BLaER1 treated with 17β-estradiol and CSF1 and Interleukin-3, amounts not matched to agents 10 nM and 100 nM (cell line): ENCODE measurements at regions not wholly inside any gene's neighbourhood (a gene's known extent, or its start where the extent isn't known, plus 50 kb on each side); places are given as distances from the start of the nearest gene placed in this dataset.

Experiments
- H3K27ac ChIP-seq, 11 experiments: shearing (Covaris generic); formaldehyde crosslinking; 2 replicates each; pipeline ENCODE4 v1.8.1; 2022
- H3K27me3 ChIP-seq, 11 experiments: shearing (Covaris generic); formaldehyde crosslinking; 2 replicates each; pipeline ENCODE4 v1.8.1; 2022
- H3K36me3 ChIP-seq, 11 experiments: shearing (Covaris generic); formaldehyde crosslinking; 2 replicates each; pipeline ENCODE4 v1.8.1; 2022
- H3K4me1 ChIP-seq, 10 experiments: shearing (Covaris generic); formaldehyde crosslinking; 2 replicates each; pipeline ENCODE4 v1.8.1; 2022
- H3K4me2 ChIP-seq, 11 experiments: shearing (Covaris generic); formaldehyde crosslinking; 2 replicates each; pipeline ENCODE4 v1.8.1; 2022
- H3K4me3 ChIP-seq, 10 experiments: shearing (Covaris generic); formaldehyde crosslinking; 2 replicates each; pipeline ENCODE4 v1.8.1; 2022
- H3K9ac ChIP-seq, 11 experiments: shearing (Covaris generic); formaldehyde crosslinking; 2 replicates each; pipeline ENCODE4 v1.8.1; 2022
- H3K9me3 ChIP-seq, 11 experiments: shearing (Covaris generic); formaldehyde crosslinking; replicated peaks in 1 of 11; 2 replicates each; pipeline ENCODE4 v1.8.1; 2022
- H4K20me1 ChIP-seq, 11 experiments: shearing (Covaris generic); formaldehyde crosslinking; 2 replicates each; pipeline ENCODE4 v1.8.1; 2022
- Cebpa-rat ChIP-seq, 11 experiments: shearing (Covaris generic); IDR thresholded peaks; 2 replicates each; pipeline ENCODE4 v1.8.1; 2022

GRCh38 chr13:50379584-50379983 lies 364.3 kb downstream of the KCNRG start:
- Histone ChIP-seq H3K4me3 (no peak overlapping the region), H4K20me1 (no peaks in the 10 kb centered on the region), H3K27ac (no peak overlapping the region), H3K4me1 (no peaks in the 10 kb centered on the region), H3K9ac (no peak overlapping the region), H3K4me2 (no peak overlapping the region), H3K36me3 (peaks cover 0 to 7% (median 0%) of the 10 kb centered on the region in 11 experiments; a peak in 4 of 22 replicates), H3K9me3 (peaks cover 40 to 50% (median 43%) of the 10 kb centered on the region in 11 experiments), H3K27me3 (no peaks in the 10 kb centered on the region)
- TF ChIP-seq Cebpa-rat (IDR thresholded peaks at IDR 0.05), result no peak

- no peak overlapping the region for H3K27ac ChIP-seq
- H3K4me1 ChIP-seq, result no peaks in the 10 kb centered on the region
- H3K36me3 ChIP-seq, result peaks cover 0 to 7% (median 0%) of the 10 kb centered on the region in 11 experiments; a peak in 4 of 22 replicates
- no peaks in the 10 kb centered on the region for H4K20me1 ChIP-seq
- peaks cover 40 to 50% (median 43%) of the 10 kb centered on the region in 11 experiments for H3K9me3 ChIP-seq
- H3K9ac ChIP-seq, result no peak overlapping the region
- H3K4me2 ChIP-seq, result no peak overlapping the region
- no peaks in the 10 kb centered on the region for H3K27me3 ChIP-seq
- no peak for TF ChIP-seq Cebpa-rat (IDR thresholded peaks at IDR 0.05)
- no peak overlapping the region for H3K4me3 ChIP-seq
These were observed 365.7 kb downstream of the KCNRG start for GRCh38 chr13:50380905-50381304.

GRCh38 chr13:50382511-50382910 lies 367.3 kb downstream of the KCNRG start:
- no peak overlapping the region for H3K4me2 ChIP-seq
- H3K9ac ChIP-seq, result no peak overlapping the region
- H3K27me3 ChIP-seq, result no peaks in the 10 kb centered on the region
- H3K4me1 ChIP-seq, result peaks cover 0 to 9% (median 0%) of the 10 kb centered on the region in 10 experiments; a peak in 4 of 20 replicates
- H3K27ac ChIP-seq, result no peak overlapping the region
- no peaks in the 10 kb centered on the region for H4K20me1 ChIP-seq
- H3K4me3 ChIP-seq, result no peak overlapping the region
- H3K36me3 ChIP-seq, result peaks cover 0 to 7% (median 0%) of the 10 kb centered on the region in 11 experiments; a peak in 4 of 22 replicates
- H3K9me3 ChIP-seq, result peaks cover 40 to 50% (median 43%) of the 10 kb centered on the region in 11 experiments
- TF ChIP-seq Cebpa-rat (IDR thresholded peaks at IDR 0.05), result no peak

GRCh38 chr13:50382951-50383350 lies 367.7 kb downstream of the KCNRG start:
- H3K4me2 ChIP-seq, result no peak overlapping the region
- no peaks in the 10 kb centered on the region for H3K27me3 ChIP-seq
- H3K4me1 ChIP-seq, result peaks cover 0 to 9% (median 0%) of the 10 kb centered on the region in 10 experiments; a peak in 4 of 20 replicates
- no peak for TF ChIP-seq Cebpa-rat (IDR thresholded peaks at IDR 0.05)
- no peak overlapping the region for H3K9ac ChIP-seq
- no peak overlapping the region for H3K27ac ChIP-seq
- H3K36me3 ChIP-seq, result peaks cover 0 to 7% (median 0%) of the 10 kb centered on the region in 11 experiments; a peak in 4 of 22 replicates
- H3K9me3 ChIP-seq, result peaks cover 40 to 50% (median 43%) of the 10 kb centered on the region in 11 experiments
- H3K4me3 ChIP-seq, result no peak overlapping the region
- H4K20me1 ChIP-seq, result no peaks in the 10 kb centered on the region

GRCh38 chr13:50384724-50385123 lies 369.5 kb downstream of the KCNRG start:
- Histone ChIP-seq H3K9me3 (peaks cover 33 to 36% (median 34%) of the 10 kb centered on the region in 11 experiments), H3K4me2 (no peak overlapping the region), H3K36me3 (peaks cover 0 to 7% (median 0%) of the 10 kb centered on the region in 11 experiments; a peak in 3 of 22 replicates), H3K4me1 (peaks cover 0 to 9% (median 0%) of the 10 kb centered on the region in 10 experiments; a peak in 4 of 20 replicates), H3K27me3 (no peaks in the 10 kb centered on the region), H3K4me3 (no peak overlapping the region), H3K9ac (no peak overlapping the region), H4K20me1 (no peaks in the 10 kb centered on the region), H3K27ac (no peak overlapping the region)
- no peak for TF ChIP-seq Cebpa-rat (IDR thresholded peaks at IDR 0.05)

- H3K9me3 ChIP-seq, result peaks cover 14 to 17% (median 16%) of the 10 kb centered on the region in 11 experiments
- no peak overlapping the region for H3K4me3 ChIP-seq
- H3K36me3 ChIP-seq, result no peaks in the 10 kb centered on the region
- peak overlapping the region in 2 of 11 experiments; percentile 9 to 20; a peak in 1 of 22 replicates for H3K4me2 ChIP-seq
- no peak overlapping the region for H3K9ac ChIP-seq
- no peaks in the 10 kb centered on the region for H3K27me3 ChIP-seq
- H3K4me1 ChIP-seq, result peaks cover 0 to 9% (median 0%) of the 10 kb centered on the region in 10 experiments; a peak in 4 of 20 replicates
- H4K20me1 ChIP-seq, result no peaks in the 10 kb centered on the region
- H3K27ac ChIP-seq, result no peak overlapping the region
- no peak for TF ChIP-seq Cebpa-rat (IDR thresholded peaks at IDR 0.05)
These were observed 371.4 kb downstream of the KCNRG start for GRCh38 chr13:50386541-50387050.

GRCh38 chr13:50387051-50387581 lies 371.9 kb downstream of the KCNRG start:
- TF ChIP-seq Cebpa-rat (IDR thresholded peaks at IDR 0.05), result no peak
- no peaks in the 10 kb centered on the region for H3K27me3 ChIP-seq
- H3K4me1 ChIP-seq, result peaks cover 0 to 9% (median 0%) of the 10 kb centered on the region in 10 experiments; a peak in 4 of 20 replicates
- no peak overlapping the region for H3K9ac ChIP-seq
- no peaks in the 10 kb centered on the region for H3K36me3 ChIP-seq
- H4K20me1 ChIP-seq, result no peaks in the 10 kb centered on the region
- peaks cover 9 to 12% (median 10%) of the 10 kb centered on the region in 11 experiments for H3K9me3 ChIP-seq
- no peak overlapping the region for H3K27ac ChIP-seq
- peak overlapping the region in 2 of 11 experiments; percentile 9 to 20; a peak in 2 of 22 replicates for H3K4me2 ChIP-seq
- H3K4me3 ChIP-seq, result no peak overlapping the region

- Histone ChIP-seq H3K4me3 (no peak overlapping the region), H3K9ac (no peak overlapping the region), H3K27me3 (no peaks in the 10 kb centered on the region), H3K9me3 (no peaks in the 10 kb centered on the region), H3K4me1 (peaks cover 0 to 9% (median 0%) of the 10 kb centered on the region in 10 experiments; a peak in 4 of 20 replicates), H4K20me1 (no peaks in the 10 kb centered on the region), H3K36me3 (no peaks in the 10 kb centered on the region), H3K27ac (no peak overlapping the region), H3K4me2 (no peak overlapping the region)
- TF ChIP-seq Cebpa-rat (IDR thresholded peaks at IDR 0.05), result no peak
These were observed 373.2 kb downstream of the KCNRG start for GRCh38 chr13:50388481-50388880.

- Histone ChIP-seq H3K4me3 (no peak overlapping the region), H3K4me2 (no peak overlapping the region), H3K36me3 (no peaks in the 10 kb centered on the region), H4K20me1 (no peaks in the 10 kb centered on the region), H3K9ac (no peak overlapping the region), H3K9me3 (no peaks in the 10 kb centered on the region), H3K27me3 (no peaks in the 10 kb centered on the region), H3K27ac (no peak overlapping the region), H3K4me1 (peaks cover 0 to 9% (median 0%) of the 10 kb centered on the region in 10 experiments; a peak in 4 of 20 replicates)
- TF ChIP-seq Cebpa-rat (IDR thresholded peaks at IDR 0.05), result no peak
These were observed 374.5 kb downstream of the KCNRG start for GRCh38 chr13:50389726-50390125.
